ENCODE measurements at regions not wholly inside any gene's neighbourhood (a gene's known extent, or its start where the extent isn't known, plus 50 kb on each side); places are given as distances from the start of the nearest gene placed in this dataset.

GRCh38 chr10:128481152-128481840 lies 355.1 kb upstream of the MKI67 start:
- TF ChIP-seq CTCF (IDR thresholded peaks at IDR 0.05; ENCODE audit: poor library complexity, severe bottlenecking): no peak
- no peak for TF ChIP-seq EZH2 (IDR thresholded peaks at IDR 0.05; ENCODE audit: borderline replicate concordance, insufficient read depth, low read length, poor library complexity, severe bottlenecking)
- no peak for TF ChIP-seq POLR2AphosphoS5 (IDR thresholded peaks at IDR 0.05)
- no peak for TF ChIP-seq RAD21 (conservative IDR thresholded peaks at IDR 0.05)
